WTC11 (cell line): ENCODE measurements at regions not wholly inside any gene's neighbourhood (a gene's known extent, or its start where the extent isn't known, plus 50 kb on each side); places are given as distances from the start of the nearest gene placed in this dataset.

ENCODE experiments used
- ATAC-seq: fragments of 200-7000 bp; cut with Tn5 transposase; 2 replicates; pipeline ENCODE4 v1.10.0; 2021; ENCODE audit warnings: mild to moderate bottlenecking, moderate library complexity
- CTCF ChIA-PET: fragments of 300-600 bp; sonication (Branson Sonifier 250); formaldehyde crosslinking; loops from one replicate; lab custom pipeline; 2021; ENCODE audit warnings: antibody characterized with exemption; lab: Charles Lee
- POLR2A ChIA-PET: fragments of 350-600 bp; sonication (Branson Sonifier 250); formaldehyde crosslinking; loops from one replicate; lab custom pipeline; 2021; ENCODE audit warnings: antibody characterized with exemption; lab: Charles Lee
- DNase-seq: peaks from one replicate; pipeline ENCODE4 v3.0.0; 2021; ENCODE audit warnings: low spot score
- H3K27ac Mint-ChIP-seq: 2 replicates; pipeline ENCODE4 v1.8.0; 2021; ENCODE audit warnings: mixed read lengths
- H3K27me3 Mint-ChIP-seq: 2 replicates; pipeline ENCODE4 v1.8.0; 2021; ENCODE audit warnings: low read depth, mild to moderate bottlenecking, moderate library complexity, mixed read lengths
- H3K36me3 Mint-ChIP-seq: 2 replicates; pipeline ENCODE4 v1.8.0; 2021; ENCODE audit warnings: mixed read lengths
- H3K4me1 Mint-ChIP-seq: 2 replicates; pipeline ENCODE4 v1.8.0; 2022; ENCODE audit warnings: mixed read lengths
- H3K4me3 Mint-ChIP-seq: 2 replicates; pipeline ENCODE4 v1.8.0; 2021; ENCODE audit warnings: mild to moderate bottlenecking, moderate library complexity, mixed read lengths
- H3K9me3 Mint-ChIP-seq: 2 replicates; pipeline ENCODE4 v1.8.0; 2021; ENCODE audit warnings: mixed read lengths
- ATF6 ChIP-seq: sonication (generic); formaldehyde crosslinking; IDR thresholded peaks from 2 replicates; pipeline ENCODE4 v1.8.1; 2023; ENCODE audit warnings: mild to moderate bottlenecking, missing genetic modification reagents
- CDX4 ChIP-seq: fragments of 250-450 bp; sonication (Bioruptor Pico); IDR thresholded peaks from 2 replicates; pipeline ENCODE4 v1.9.0; 2021; ENCODE audit warnings: moderate library complexity, mild to moderate bottlenecking, inconsistent platforms, borderline replicate concordance
- CTCF ChIP-seq: fragments of 200-600 bp; IDR thresholded peaks from 2 replicates; pipeline ENCODE4 v1.8.0; 2022; ENCODE audit warnings: antibody characterized with exemption
- E2F4 ChIP-seq: sonication (generic); formaldehyde crosslinking; IDR thresholded peaks from 2 replicates; pipeline ENCODE4 v1.8.1; 2022; ENCODE audit warnings: low read depth, mild to moderate bottlenecking, moderate library complexity, missing genetic modification reagents, borderline replicate concordance
- E2F5 ChIP-seq: sonication (generic); formaldehyde crosslinking; IDR thresholded peaks from 2 replicates; pipeline ENCODE4 v1.8.1; 2022; ENCODE audit warnings: mild to moderate bottlenecking, moderate library complexity, missing genetic modification reagents
- ESRRA ChIP-seq: sonication (generic); formaldehyde crosslinking; IDR thresholded peaks from 2 replicates; pipeline ENCODE4 v1.8.1; 2022; ENCODE audit warnings: mild to moderate bottlenecking, missing genetic modification reagents, borderline replicate concordance
- IRF2 ChIP-seq: sonication (generic); formaldehyde crosslinking; IDR thresholded peaks from 2 replicates; pipeline ENCODE4 v1.8.0; 2022; ENCODE audit warnings: low read depth, missing genetic modification reagents, borderline replicate concordance
- JUN ChIP-seq: sonication (generic); formaldehyde crosslinking; IDR thresholded peaks from 2 replicates; pipeline ENCODE4 v1.8.0; 2023; ENCODE audit warnings: mild to moderate bottlenecking, missing genetic modification reagents
- MXD4 ChIP-seq: fragments of 250-450 bp; sonication (Bioruptor Pico); IDR thresholded peaks from 2 replicates; pipeline ENCODE4 v1.8.0; 2021; ENCODE audit warnings: mild to moderate bottlenecking, moderate library complexity, borderline replicate concordance
- NFYB ChIP-seq: sonication (generic); formaldehyde crosslinking; conservative IDR thresholded peaks from 2 replicates; pipeline ENCODE4 v1.8.0; 2022; ENCODE audit warnings: low read depth, missing genetic modification reagents
- SOX15 ChIP-seq: fragments of 250-450 bp; sonication (Bioruptor Pico); IDR thresholded peaks from 2 replicates; pipeline ENCODE4 v1.9.0; 2021; ENCODE audit warnings: mild to moderate bottlenecking
- STAT6 ChIP-seq: sonication (generic); formaldehyde crosslinking; conservative IDR thresholded peaks from 2 replicates; pipeline ENCODE4 v1.8.1; 2023; ENCODE audit warnings: mild to moderate bottlenecking, low read depth, missing genetic modification reagents, moderate library complexity
- ZNF219 ChIP-seq: sonication (generic); formaldehyde crosslinking; IDR thresholded peaks from 2 replicates; pipeline ENCODE4 v1.8.0; 2023; ENCODE audit warnings: missing genetic modification reagents, mild to moderate bottlenecking, borderline replicate concordance
- ZNF232 ChIP-seq: sonication (generic); formaldehyde crosslinking; IDR thresholded peaks from 2 replicates; pipeline ENCODE4 v1.8.0; 2022; ENCODE audit warnings: mild to moderate bottlenecking, missing genetic modification reagents
- ZNF396 ChIP-seq: fragments of 250-450 bp; sonication (Bioruptor Pico); IDR thresholded peaks from 2 replicates; pipeline ENCODE4 v1.8.0; 2021; ENCODE audit warnings: mild to moderate bottlenecking, moderate library complexity, borderline replicate concordance

- TF ChIP-seq CTCF (no peak), IRF2 (CRISPR knock-in tag) (no peak), JUN (no peak)
- TF ChIP-seq, all 79 proteins: peak for 0
These were observed 146.8 kb downstream of the CYP26A1 start (continued) for GRCh38 chr10:93220296-93221170.

GRCh38 chr10:93221171-93221496 is 147.4 kb downstream of the CYP26A1 start:
- POLR2A ChIA-PET: no interaction called here
- Mint-ChIP-seq H3K27me3 (peaks cover 19% of the 10 kb centered on the region), H3K36me3 (peaks cover 10% of the 10 kb centered on the region), H3K4me1 (peaks cover 17% of the 10 kb centered on the region), H3K9me3 (peaks cover 10% of the 10 kb centered on the region), H3K27ac (no peak overlapping the region), H3K4me3 (no peak overlapping the region)
- TF ChIP-seq IRF2 (CRISPR knock-in tag) (no peak), CDX4 (no peak), ZNF219 (CRISPR knock-in tag) (no peak), NFYB (no peak), STAT6 (CRISPR knock-in tag) (no peak), SOX15 (no peak), ZNF396 (no peak), ESRRA (no peak), CTCF (no peak), E2F5 (no peak), E2F4 (CRISPR knock-in tag) (no peak), ATF6 (CRISPR knock-in tag) (no peak), MXD4 (CRISPR knock-in tag) (no peak), ZNF232 (CRISPR knock-in tag) (no peak)
- CTCF ChIA-PET: interaction anchor here (0.6 to 2.3 kb wide), 15 partner anchors 10 to 148 kb away, joined by 3 to 8 read pairs (median 4); partner anchors contain the start of gene CYP26A1
- ATAC-seq: no peak
- DNase-seq: no peak
